Mesodermal cell (in vitro differentiated cells): ENCODE measurements at regions not wholly inside any gene's neighbourhood (a gene's known extent, or its start where the extent isn't known, plus 50 kb on each side); places are given as distances from the start of the nearest gene placed in this dataset.

Source experiments
- H3K27ac ChIP-seq: 2 replicates; pipeline ENCODE4 v1.7.0; 2013; ENCODE audit warnings: mild to moderate bottlenecking, low read depth, low read length, moderate library complexity; ENCODE audit not compliant: severe bottlenecking
- H3K36me3 ChIP-seq: 2 replicates; pipeline ENCODE4 v1.7.1; 2013; ENCODE audit warnings: mild to moderate bottlenecking, low read length, moderate library complexity; ENCODE audit not compliant: control insufficient read depth, insufficient read depth
- H3K4me1 ChIP-seq: one replicate; pipeline ENCODE4 v1.7.1; 2013; ENCODE audit warnings: mild to moderate bottlenecking, low read length; ENCODE audit not compliant: insufficient read depth, control insufficient read depth, poor library complexity, severe bottlenecking
- H3K4me3 ChIP-seq: 2 replicates; pipeline ENCODE4 v1.7.0; 2013; ENCODE audit warnings: low read length, control low read depth, mild to moderate bottlenecking; ENCODE audit not compliant: insufficient read depth, poor library complexity, severe bottlenecking; ENCODE audit errors: extremely low read depth
- H3K9me3 ChIP-seq: 2 replicates; pipeline ENCODE4 v1.7.1; 2013; ENCODE audit warnings: mild to moderate bottlenecking, low read length, moderate library complexity; ENCODE audit not compliant: control insufficient read depth
- WGBS, 2 experiments: methylation state at CpG; one replicate each; pipeline ENCODE4 v1.1.5; 2013; ENCODE audit warnings: missing lambda C conversion rate in 2 of 2; ENCODE audit not compliant: insufficient coverage in 2 of 2; 5-methylcytosine and 5-hydroxymethylcytosine counted together

- no peaks in the 10 kb centered on the region for H3K9me3 ChIP-seq
- H3K36me3 ChIP-seq: no peaks in the 10 kb centered on the region
- H3K4me3 ChIP-seq: no peak overlapping the region
- no peak overlapping the region for H3K27ac ChIP-seq
- H3K4me1 ChIP-seq: no peaks in the 10 kb centered on the region
Measured at GRCh38 chr2:150606380-150607060, 119.1 kb upstream of the RND3 start.

- Histone ChIP-seq H3K27ac (no peak overlapping the region), H3K4me3 (no peak overlapping the region), H3K9me3 (no peaks in the 10 kb centered on the region), H3K4me1 (no peaks in the 10 kb centered on the region), H3K36me3 (no peaks in the 10 kb centered on the region)
- WGBS, 2 experiments: no CpG with 5 or more reads among the region's 3 CpGs
Measured at GRCh38 chr2:150605664-150606063, 118.2 kb upstream of the RND3 start.

- 96 to 100% methylated on average over 1 to 4 of the region's 6 CpGs for WGBS, 2 experiments
- H3K4me3 ChIP-seq: no peak overlapping the region
- H3K4me1 ChIP-seq: no peaks in the 10 kb centered on the region
- no peaks in the 10 kb centered on the region for H3K9me3 ChIP-seq
- no peaks in the 10 kb centered on the region for H3K36me3 ChIP-seq
- no peak overlapping the region for H3K27ac ChIP-seq
Measured at GRCh38 chr2:150601280-150602038, 114.0 kb upstream of the RND3 start.

- Histone ChIP-seq H3K4me3 (no peak overlapping the region), H3K9me3 (no peaks in the 10 kb centered on the region), H3K36me3 (no peaks in the 10 kb centered on the region), H3K27ac (no peak overlapping the region), H3K4me1 (no peaks in the 10 kb centered on the region)
Measured at GRCh38 chr2:150599889-150600288, 112.4 kb upstream of the RND3 start.

- Histone ChIP-seq H3K36me3 (no peaks in the 10 kb centered on the region), H3K27ac (no peak overlapping the region), H3K9me3 (no peaks in the 10 kb centered on the region), H3K4me1 (no peaks in the 10 kb centered on the region), H3K4me3 (no peak overlapping the region)
- WGBS, 2 experiments: 57 to 88% methylated on average over 2 of the region's 2 CpGs
Measured at GRCh38 chr2:150598383-150598782, 110.9 kb upstream of the RND3 start.

GRCh38 chr2:150595803-150596470 lies 108.5 kb upstream of the RND3 start:
- no peaks in the 10 kb centered on the region for H3K36me3 ChIP-seq
- 84 to 92% methylated on average over 2 to 3 of the region's 4 CpGs for WGBS, 2 experiments
- no peak overlapping the region for H3K27ac ChIP-seq
- H3K4me1 ChIP-seq: no peaks in the 10 kb centered on the region
- H3K4me3 ChIP-seq: no peak overlapping the region
- H3K9me3 ChIP-seq: no peaks in the 10 kb centered on the region

- Histone ChIP-seq H3K36me3 (no peaks in the 10 kb centered on the region), H3K4me1 (no peaks in the 10 kb centered on the region), H3K27ac (no peak overlapping the region), H3K9me3 (no peaks in the 10 kb centered on the region), H3K4me3 (no peak overlapping the region)
- 90 to 96% methylated on average over 3 of the region's 5 CpGs for WGBS, 2 experiments
Measured at GRCh38 chr2:150594299-150594698, 106.8 kb upstream of the RND3 start.

- no peak overlapping the region for H3K27ac ChIP-seq
- no peak overlapping the region for H3K4me3 ChIP-seq
- H3K36me3 ChIP-seq: no peaks in the 10 kb centered on the region
- WGBS, 2 experiments: 83 to 100% methylated on average over 1 of the region's 6 CpGs
- H3K9me3 ChIP-seq: no peaks in the 10 kb centered on the region
- H3K4me1 ChIP-seq: peaks cover 3% of the 10 kb centered on the region
Measured at GRCh38 chr2:150591496-150592285, 104.2 kb upstream of the RND3 start.

- Histone ChIP-seq H3K4me3 (no peak overlapping the region), H3K36me3 (no peaks in the 10 kb centered on the region), H3K4me1 (peaks cover 3% of the 10 kb centered on the region), H3K27ac (no peak overlapping the region), H3K9me3 (no peaks in the 10 kb centered on the region)
- no CpG with 5 or more reads among the region's 2 CpGs for WGBS, 2 experiments
Measured at GRCh38 chr2:150589681-150590080, 102.2 kb upstream of the RND3 start.

- no peaks in the 10 kb centered on the region for H3K9me3 ChIP-seq
- 85 to 86% methylated on average over 2 of the region's 2 CpGs for WGBS, 2 experiments
- no peaks in the 10 kb centered on the region for H3K36me3 ChIP-seq
- H3K27ac ChIP-seq: no peak overlapping the region
- H3K4me3 ChIP-seq: no peak overlapping the region
- H3K4me1 ChIP-seq: peaks cover 3% of the 10 kb centered on the region
Measured at GRCh38 chr2:150588506-150588870, 101.0 kb upstream of the RND3 start.
